Left forelimb (tissue), 1 donor: ENCODE measurements at regions not wholly inside any gene's neighbourhood (a gene's known extent, or its start where the extent isn't known, plus 50 kb on each side); places are given as distances from the start of the nearest gene placed in this dataset.

Source experiments
- DNase-seq: peaks from one replicate; pipeline ENCODE4 v3.0.0-alpha.2; 2018; ENCODE audit warnings: low spot score

GRCh38 chr2:128751746-128752145, 433.1 kb upstream of the HS6ST1 start:
- DNase-seq: no peak

GRCh38 chr2:128752691-128753263, 434.1 kb upstream of the HS6ST1 start:
- no peak for DNase-seq

GRCh38 chr2:128753321-128753720, 434.7 kb upstream of the HS6ST1 start:
- DNase-seq: no peak

- no peak for DNase-seq
Measured at GRCh38 chr2:128753800-128754199, 435.1 kb upstream of the HS6ST1 start.

GRCh38 chr2:128754246-128754724, 435.6 kb upstream of the HS6ST1 start:
- no peak for DNase-seq

GRCh38 chr2:128755695-128756364, 437.2 kb upstream of the HS6ST1 start:
- DNase-seq: no peak

- DNase-seq: no peak
Measured at GRCh38 chr2:128756365-128756717, 437.7 kb upstream of the HS6ST1 start.

- DNase-seq: no peak
Measured at GRCh38 chr2:128765811-128766210, 447.1 kb upstream of the HS6ST1 start.

- no peak for DNase-seq
Measured at GRCh38 chr2:128768041-128768440, 449.4 kb upstream of the HS6ST1 start.

- DNase-seq: no peak
Measured at GRCh38 chr2:128769457-128770142, 450.9 kb upstream of the HS6ST1 start.

- peak; percentile 61 for DNase-seq
Measured at GRCh38 chr2:128770143-128771085, 451.7 kb upstream of the HS6ST1 start.

GRCh38 chr2:128771401-128771800, 452.7 kb upstream of the HS6ST1 start:
- DNase-seq: no peak

- DNase-seq: peak; percentile 36
Measured at GRCh38 chr2:128772671-128773070, 454.0 kb upstream of the HS6ST1 start.

GRCh38 chr2:128773641-128774319, 455.1 kb upstream of the HS6ST1 start:
- no peak for DNase-seq

- DNase-seq: peak; percentile 62
Measured at GRCh38 chr2:128774320-128775216, 455.9 kb upstream of the HS6ST1 start.

- DNase-seq: peak; percentile 25
Measured at GRCh38 chr2:128775217-128775913, 456.7 kb upstream of the HS6ST1 start.

- DNase-seq: no peak
Measured at GRCh38 chr2:128775914-128776285, 457.2 kb upstream of the HS6ST1 start.

- DNase-seq: no peak
Measured at GRCh38 chr2:128776461-128777195, 458.0 kb upstream of the HS6ST1 start.
